B cell (primary cell): ENCODE measurements at regions not wholly inside any gene's neighbourhood (a gene's known extent, or its start where the extent isn't known, plus 50 kb on each side); places are given as distances from the start of the nearest gene placed in this dataset.

ENCODE experiments used
- ATAC-seq: fragments of 200-7000 bp; cut with Tn5 transposase; one replicate; pipeline ENCODE4 v1.10.0; 2021; ENCODE audit warnings: low read depth, mild to moderate bottlenecking, moderate number of reproducible peaks, moderate library complexity
- CTCF ChIA-PET: fragments of 350-600 bp; sonication (Branson Sonifier 250); formaldehyde crosslinking; loops from one replicate; lab custom pipeline; 2021; ENCODE audit warnings: antibody characterized with exemption, inconsistent platforms; lab: Charles Lee
- POLR2A ChIA-PET: fragments of 350-600 bp; sonication (Branson Sonifier 250); formaldehyde crosslinking; loops from one replicate; lab custom pipeline; 2021; ENCODE audit warnings: antibody characterized with exemption; lab: Charles Lee
- DNase-seq: peaks from one replicate; pipeline ENCODE4 v3.0.0; 2013
- H2AFZ ChIP-seq: 2 replicates; pipeline ENCODE4 v1.6.1; 2012; ENCODE audit warnings: mild to moderate bottlenecking, low read depth, low read length; ENCODE audit not compliant: insufficient read depth, poor library complexity, severe bottlenecking
- H3K27ac ChIP-seq, 2 donors: 1 replicate in 1 of 2; 2 replicates in 1 of 2; pipeline ENCODE4 v1.5.1; 2012 to 2013; ENCODE audit warnings: low read length in 2 of 2, mild to moderate bottlenecking in 2 of 2, moderate library complexity in 1 of 2
- H3K27me3 ChIP-seq, 4 experiments: fragments of 200-600 bp in 1 of 4; sonication (generic) in 1 of 4; replicated peaks in 1 of 4; 1 replicate in 2 of 4; 2 replicates in 2 of 4; pipeline versions ENCODE4 v1.6.1 to v1.7.0; 2013 to 2016; ENCODE audit warnings: low read length in 3 of 4, mild to moderate bottlenecking in 2 of 4, mixed read lengths in 1 of 4, moderate library complexity in 1 of 4; ENCODE audit not compliant: insufficient read depth in 4 of 4, control insufficient read depth in 3 of 4; ENCODE audit errors: control extremely low read depth in 1 of 4
- H3K36me3 ChIP-seq, 2 experiments: replicated peaks in 1 of 2; 1 replicate in 1 of 2; 2 replicates in 1 of 2; pipeline versions ENCODE4 v1.6.1 to v1.7.1; 2013; ENCODE audit warnings: low read length in 1 of 2; ENCODE audit not compliant: insufficient read depth in 2 of 2, control insufficient read depth in 1 of 2; ENCODE audit errors: control extremely low read depth in 1 of 2, extremely low read depth in 1 of 2
- H3K4me1 ChIP-seq, 2 donors: fragments of 200-600 bp in 1 of 2; sonication (generic) in 1 of 2; 1 replicate in 1 of 2; 2 replicates in 1 of 2; pipeline versions ENCODE4 v1.5.1 to v1.6.1; 2013 to 2017; ENCODE audit warnings: low read length in 2 of 2; ENCODE audit not compliant: control insufficient read depth in 2 of 2, insufficient read depth in 2 of 2
- H3K4me2 ChIP-seq: replicated peaks from 2 replicates; pipeline ENCODE3; 2012; ENCODE audit warnings: mild to moderate bottlenecking, low read depth, low read length; ENCODE audit not compliant: poor library complexity, severe bottlenecking
- H3K4me3 ChIP-seq, 5 experiments: fragments of 200-600 bp in 1 of 5; sonication (generic) in 1 of 5; 1 replicate in 3 of 5; 2 replicates in 2 of 5; pipeline versions ENCODE4 v1.5.1 to v1.7.0; 2011 to 2016; ENCODE audit warnings: low read length in 4 of 5, mild to moderate bottlenecking in 4 of 5, low read depth in 2 of 5, control low read depth in 1 of 5, moderate library complexity in 1 of 5; ENCODE audit not compliant: insufficient read depth in 1 of 5; ENCODE audit errors: control extremely low read depth in 1 of 5, extremely low read depth in 1 of 5
- H3K79me2 ChIP-seq: fragments of 200-600 bp; sonication (generic); one replicate; pipeline ENCODE4 v1.6.0; 2016; ENCODE audit warnings: low read length; ENCODE audit not compliant: control insufficient read depth, insufficient read depth
- H3K9ac ChIP-seq: fragments of 200-600 bp; sonication (generic); 2 replicates; pipeline ENCODE4 v1.6.1; 2017; ENCODE audit warnings: mild to moderate bottlenecking, low read length, moderate library complexity
- H3K9me3 ChIP-seq, 3 donors: one replicate each; pipeline versions ENCODE4 v1.6.1 to v1.7.1; 2013; ENCODE audit warnings: low read length in 2 of 3; ENCODE audit not compliant: control insufficient read depth in 2 of 3, insufficient read depth in 1 of 3; ENCODE audit errors: control extremely low read depth in 1 of 3
- H4K20me1 ChIP-seq: 2 replicates; pipeline ENCODE4 v1.6.0; 2012; ENCODE audit warnings: mild to moderate bottlenecking, low read length; ENCODE audit not compliant: insufficient read depth, control insufficient read depth, poor library complexity, severe bottlenecking
- H3K27ac Mint-ChIP-seq: one replicate; pipeline ENCODE4 v1.8.0; 2021; ENCODE audit warnings: mixed read lengths
- H3K27me3 Mint-ChIP-seq: one replicate; pipeline ENCODE4 v1.8.0; 2021; ENCODE audit warnings: mixed read lengths
- H3K4me1 Mint-ChIP-seq: one replicate; pipeline ENCODE4 v1.8.0; 2021; ENCODE audit warnings: mixed read lengths
- H3K4me3 Mint-ChIP-seq: one replicate; pipeline ENCODE4 v1.8.0; 2021; ENCODE audit warnings: mixed read lengths
- H3K9me3 Mint-ChIP-seq: one replicate; pipeline ENCODE4 v1.8.0; 2022; ENCODE audit warnings: mixed read lengths; ENCODE audit not compliant: insufficient read depth
- CTCF ChIP-seq: fragments of 200-600 bp; IDR thresholded peaks from one replicate; pipeline ENCODE4 v1.8.0; 2022; ENCODE audit warnings: antibody characterized with exemption, mild to moderate bottlenecking
- EZH2 ChIP-seq: IDR thresholded peaks from 2 replicates; pipeline ENCODE4 v1.6.1; 2012; ENCODE audit warnings: borderline replicate concordance, low read depth, mild to moderate bottlenecking, moderate library complexity, low read length; ENCODE audit not compliant: insufficient read depth, poor library complexity, severe bottlenecking
- WGBS: methylation state at CpG from one replicate; pipeline ENCODE4 v1.1.5; 2013; ENCODE audit warnings: missing lambda C conversion rate; ENCODE audit not compliant: insufficient coverage; 5-methylcytosine and 5-hydroxymethylcytosine counted together
- intact Hi-C: fragments of 100-400 bp; cut with micrococcal nuclease; formaldehyde crosslinking; loops from one replicate; pipeline ENCODE4 v1.10.0; 2022

- H3K4me3 ChIP-seq = no peak overlapping the region
- no peaks in the 10 kb centered on the region for H3K27me3 Mint-ChIP-seq
- intact Hi-C loops = no loop called here
- no peak overlapping the region for H3K27ac ChIP-seq
- no peaks in the 10 kb centered on the region for H3K36me3 ChIP-seq
- no peak overlapping the region for H3K4me2 ChIP-seq
- no peaks in the 10 kb centered on the region for H3K4me1 Mint-ChIP-seq
- ChIA-PET POLR2A (no interaction called here), CTCF (no interaction called here)
- no peaks in the 10 kb centered on the region for H3K79me2 ChIP-seq
- no peak overlapping the region for H3K27ac Mint-ChIP-seq
- no peaks in the 10 kb centered on the region for H3K9me3 Mint-ChIP-seq
- WGBS = no CpG with 5 or more reads among the region's 2 CpGs
- H3K9ac ChIP-seq = no peak overlapping the region
- no peak for ATAC-seq
- no peak overlapping the region for H2AFZ ChIP-seq
- H4K20me1 ChIP-seq = no peaks in the 10 kb centered on the region
- TF ChIP-seq EZH2 (no peak), CTCF (no peak)
- no peaks in the 10 kb centered on the region for H3K4me1 ChIP-seq
- H3K4me3 Mint-ChIP-seq = no peak overlapping the region
- H3K9me3 ChIP-seq = no peaks in the 10 kb centered on the region
- no peak for DNase-seq
- H3K27me3 ChIP-seq = no peaks in the 10 kb centered on the region
Measured at GRCh38 chr3:22691407-22691806, 511.7 kb upstream of the UBE2E2 start.

GRCh38 chr3:22691856-22692628, 511.1 kb upstream of the UBE2E2 start:
- no peak overlapping the region for H3K9ac ChIP-seq
- DNase-seq (no peak), ATAC-seq (no peak)
- no peak overlapping the region for H3K4me2 ChIP-seq
- no peak overlapping the region for H3K4me3 ChIP-seq
- no peak for TF ChIP-seq EZH2
- no peak for TF ChIP-seq CTCF
- H2AFZ ChIP-seq = no peak overlapping the region
- H3K27ac ChIP-seq = no peak overlapping the region
- Mint-ChIP-seq H3K9me3 (no peaks in the 10 kb centered on the region), H3K4me1 (no peaks in the 10 kb centered on the region), H3K27ac (no peak overlapping the region), H3K27me3 (no peaks in the 10 kb centered on the region), H3K4me3 (no peak overlapping the region)
- ChIA-PET POLR2A (no interaction called here), CTCF (no interaction called here)
- intact Hi-C loops = no loop called here
- no peaks in the 10 kb centered on the region for H3K9me3 ChIP-seq
- H3K27me3 ChIP-seq = no peaks in the 10 kb centered on the region
- H3K36me3 ChIP-seq = no peaks in the 10 kb centered on the region
- no peaks in the 10 kb centered on the region for H3K79me2 ChIP-seq
- H3K4me1 ChIP-seq = no peaks in the 10 kb centered on the region
- H4K20me1 ChIP-seq = no peaks in the 10 kb centered on the region
- no CpG with 5 or more reads among the region's 5 CpGs for WGBS
